MM.1S (cell line): ENCODE measurements at regions not wholly inside any gene's neighbourhood (a gene's known extent, or its start where the extent isn't known, plus 50 kb on each side); places are given as distances from the start of the nearest gene placed in this dataset.

ENCODE experiments used
- DNase-seq: peaks from one replicate; pipeline ENCODE4 v3.0.0-alpha.2; 2015
- H2AFZ ChIP-seq: fragments of 300-600 bp; sonication (generic); 2 replicates; pipeline ENCODE4 v1.6.0; 2016; ENCODE audit warnings: antibody characterized with exemption, low read length
- H3F3A ChIP-seq: fragments of 300-600 bp; sonication (generic); 2 replicates; pipeline ENCODE4 v1.6.1; 2016; ENCODE audit warnings: mild to moderate bottlenecking, antibody characterized with exemption, low read length, moderate library complexity, mixed read lengths; ENCODE audit not compliant: insufficient read depth
- H3K27ac ChIP-seq: fragments of 300-600 bp; sonication (generic); 2 replicates; pipeline ENCODE4 v1.5.1; 2016; ENCODE audit warnings: mild to moderate bottlenecking, low read length
- H3K27me3 ChIP-seq: fragments of 300-600 bp; sonication (generic); replicated peaks from 2 replicates; pipeline ENCODE4 v1.6.0; 2016; ENCODE audit warnings: low read length; ENCODE audit not compliant: insufficient read depth
- H3K36me3 ChIP-seq: fragments of 300-600 bp; sonication (generic); replicated peaks from 2 replicates; pipeline ENCODE4 v1.6.1; 2016; ENCODE audit warnings: mild to moderate bottlenecking, low read length, mixed read lengths; ENCODE audit not compliant: insufficient read depth
- H3K4me1 ChIP-seq: fragments of 300-600 bp; sonication (generic); 2 replicates; pipeline ENCODE4 v1.6.1; 2016; ENCODE audit warnings: low read length, mixed read lengths
- H3K4me2 ChIP-seq: fragments of 300-600 bp; sonication (generic); 2 replicates; pipeline ENCODE4 v1.6.0; 2016; ENCODE audit warnings: low read depth, low read length
- H3K4me3 ChIP-seq: fragments of 300-600 bp; sonication (generic); 2 replicates; pipeline ENCODE4 v1.5.1; 2016; ENCODE audit warnings: low read length, mixed read lengths
- H3K79me2 ChIP-seq: fragments of 300-600 bp; sonication (generic); 2 replicates; pipeline ENCODE4 v1.6.1; 2016; ENCODE audit warnings: mixed run types, low read length, mixed read lengths
- H3K9ac ChIP-seq: fragments of 300-600 bp; sonication (generic); 2 replicates; pipeline ENCODE4 v1.6.1; 2016; ENCODE audit warnings: low read length, mixed read lengths
- H3K9me2 ChIP-seq: fragments of 300-600 bp; sonication (generic); replicated peaks from 2 replicates; pipeline ENCODE4 v1.6.1; 2016; ENCODE audit warnings: mild to moderate bottlenecking, low read length, mixed read lengths; ENCODE audit not compliant: insufficient read depth
- H3K9me3 ChIP-seq: fragments of 300-600 bp; sonication (generic); replicated peaks from 2 replicates; pipeline ENCODE4 v1.6.1; 2016; ENCODE audit warnings: mild to moderate bottlenecking, low read length, mixed read lengths; ENCODE audit not compliant: insufficient read depth
- H4K20me1 ChIP-seq: fragments of 300-600 bp; sonication (generic); 2 replicates; pipeline ENCODE4 v1.6.1; 2016; ENCODE audit warnings: mild to moderate bottlenecking, low read length, moderate library complexity, mixed read lengths; ENCODE audit not compliant: insufficient read depth
- EZH2 ChIP-seq: fragments of 300-600 bp; sonication (generic); optimal IDR thresholded peaks from 2 replicates; pipeline ENCODE3; 2017; ENCODE audit warnings: low read depth, mild to moderate bottlenecking, antibody characterized with exemption, low read length, mixed read lengths
- EZH2phosphoT487 ChIP-seq: fragments of 300-600 bp; sonication (generic); IDR thresholded peaks from 2 replicates; pipeline ENCODE4 v1.6.1; 2018; ENCODE audit warnings: antibody characterized with exemption, low read length
- TF ChIP-seq, protein P1 (sequence below): fragments of 300-600 bp; sonication (generic); IDR thresholded peaks from 2 replicates; pipeline ENCODE4 v1.5.1; 2016; ENCODE audit warnings: antibody characterized with exemption, low read length, mixed read lengths

DNA sequence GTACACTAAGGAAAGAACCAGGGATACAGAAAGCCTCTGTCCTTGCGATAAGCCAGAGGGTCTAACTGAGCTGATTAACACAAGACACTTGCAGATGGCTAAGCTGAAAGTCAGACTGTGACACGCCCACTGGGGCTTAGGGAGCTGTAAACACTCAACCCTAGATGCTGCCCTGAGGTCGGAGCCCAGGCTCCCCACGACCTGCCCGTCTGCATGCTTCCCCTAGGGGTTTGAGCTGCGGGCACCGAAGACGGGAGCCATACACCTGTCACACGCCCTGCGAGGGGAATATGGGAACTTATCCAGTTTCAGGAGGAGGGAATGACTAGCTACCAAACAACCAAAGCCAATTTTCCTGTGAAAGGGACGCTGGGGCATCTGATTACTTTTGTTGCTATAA is 96.0 kb downstream of the HTR5A start:
- H3K4me2 ChIP-seq: no peak overlapping the region
- H3K4me3 ChIP-seq: no peak overlapping the region
- no peaks in the 10 kb centered on the region for H4K20me1 ChIP-seq
- no peak overlapping the region for H3K9ac ChIP-seq
- no peak for TF ChIP-seq EZH2phosphoT487
- TF ChIP-seq, protein P1, sequence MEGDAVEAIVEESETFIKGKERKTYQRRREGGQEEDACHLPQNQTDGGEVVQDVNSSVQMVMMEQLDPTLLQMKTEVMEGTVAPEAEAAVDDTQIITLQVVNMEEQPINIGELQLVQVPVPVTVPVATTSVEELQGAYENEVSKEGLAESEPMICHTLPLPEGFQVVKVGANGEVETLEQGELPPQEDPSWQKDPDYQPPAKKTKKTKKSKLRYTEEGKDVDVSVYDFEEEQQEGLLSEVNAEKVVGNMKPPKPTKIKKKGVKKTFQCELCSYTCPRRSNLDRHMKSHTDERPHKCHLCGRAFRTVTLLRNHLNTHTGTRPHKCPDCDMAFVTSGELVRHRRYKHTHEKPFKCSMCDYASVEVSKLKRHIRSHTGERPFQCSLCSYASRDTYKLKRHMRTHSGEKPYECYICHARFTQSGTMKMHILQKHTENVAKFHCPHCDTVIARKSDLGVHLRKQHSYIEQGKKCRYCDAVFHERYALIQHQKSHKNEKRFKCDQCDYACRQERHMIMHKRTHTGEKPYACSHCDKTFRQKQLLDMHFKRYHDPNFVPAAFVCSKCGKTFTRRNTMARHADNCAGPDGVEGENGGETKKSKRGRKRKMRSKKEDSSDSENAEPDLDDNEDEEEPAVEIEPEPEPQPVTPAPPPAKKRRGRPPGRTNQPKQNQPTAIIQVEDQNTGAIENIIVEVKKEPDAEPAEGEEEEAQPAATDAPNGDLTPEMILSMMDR: no peak
- no peak for TF ChIP-seq EZH2
- H3K9me3 ChIP-seq: no peaks in the 10 kb centered on the region
- H3K79me2 ChIP-seq: no peaks in the 10 kb centered on the region
- H3F3A ChIP-seq: no peaks in the 10 kb centered on the region
- H3K36me3 ChIP-seq: no peaks in the 10 kb centered on the region
- no peak overlapping the region for H3K27ac ChIP-seq
- H3K27me3 ChIP-seq: peaks cover 16% of the 10 kb centered on the region
- H3K4me1 ChIP-seq: no peaks in the 10 kb centered on the region
- H2AFZ ChIP-seq: no peak overlapping the region
- DNase-seq: no peak
- H3K9me2 ChIP-seq: no peaks in the 10 kb centered on the region

DNA sequence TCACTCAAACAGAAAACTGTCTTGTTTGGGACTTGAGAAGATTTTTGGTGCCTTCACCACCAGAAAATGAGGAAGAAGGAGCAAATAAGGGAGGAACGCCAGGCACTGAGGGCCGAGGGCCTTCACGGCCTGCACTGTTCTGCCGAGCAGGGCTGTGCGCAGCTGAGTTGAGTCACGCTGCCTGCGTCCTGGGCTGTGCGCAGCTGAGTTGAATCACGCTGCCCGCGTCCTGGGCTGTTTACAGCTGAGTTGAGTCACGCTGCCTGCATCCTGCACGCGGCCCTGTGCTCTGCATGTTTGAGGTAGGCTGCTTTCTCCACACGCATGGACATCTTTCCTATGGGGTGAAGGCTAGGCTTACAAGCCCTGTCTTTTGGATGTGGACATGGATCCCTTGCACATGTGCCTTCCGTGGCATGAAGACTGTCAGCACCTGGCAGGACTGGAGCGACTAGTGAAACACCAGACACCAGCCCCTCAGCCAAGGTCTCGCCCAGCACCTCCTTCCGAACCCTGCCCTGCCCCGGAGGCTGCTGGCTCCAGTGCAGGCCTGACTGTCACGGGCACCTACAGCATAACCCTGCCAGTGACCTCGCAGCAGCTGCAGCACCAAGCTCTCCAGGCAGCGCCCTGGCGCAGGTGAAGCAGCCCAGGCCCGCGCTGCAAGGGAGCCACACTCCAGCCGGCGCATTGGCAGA is 96.7 kb downstream of the HTR5A start:
- peaks cover 18% of the 10 kb centered on the region for H3K27me3 ChIP-seq
- no peaks in the 10 kb centered on the region for H3F3A ChIP-seq
- H3K79me2 ChIP-seq: no peaks in the 10 kb centered on the region
- H3K9me2 ChIP-seq: no peaks in the 10 kb centered on the region
- no peaks in the 10 kb centered on the region for H3K4me1 ChIP-seq
- no peak for DNase-seq
- no peak overlapping the region for H2AFZ ChIP-seq
- H3K36me3 ChIP-seq: no peaks in the 10 kb centered on the region
- no peak overlapping the region for H3K9ac ChIP-seq
- H4K20me1 ChIP-seq: no peaks in the 10 kb centered on the region
- H3K27ac ChIP-seq: no peak overlapping the region
- no peak overlapping the region for H3K4me2 ChIP-seq
- H3K4me3 ChIP-seq: no peak overlapping the region
- TF ChIP-seq, protein P1: no peak
- TF ChIP-seq EZH2phosphoT487 (no peak), EZH2 (no peak)
- H3K9me3 ChIP-seq: no peaks in the 10 kb centered on the region

GRCh38 chr7:155167706-155168365 is 97.7 kb downstream of the HTR5A start:
- Histone ChIP-seq H3K4me3 (no peak overlapping the region), H4K20me1 (no peaks in the 10 kb centered on the region), H3K9me3 (no peaks in the 10 kb centered on the region), H3K79me2 (no peaks in the 10 kb centered on the region), H3F3A (no peaks in the 10 kb centered on the region), H3K27me3 (peaks cover 18% of the 10 kb centered on the region), H3K4me2 (no peak overlapping the region), H3K9me2 (no peaks in the 10 kb centered on the region), H3K27ac (no peak overlapping the region), H3K9ac (no peak overlapping the region), H3K36me3 (no peaks in the 10 kb centered on the region), H2AFZ (no peak overlapping the region), H3K4me1 (no peaks in the 10 kb centered on the region)
- no peak for DNase-seq
- TF ChIP-seq, protein P1: no peak
- TF ChIP-seq EZH2phosphoT487: no peak
- no peak for TF ChIP-seq EZH2
